ENCODE measurements at regions not wholly inside any gene's neighbourhood (a gene's known extent, or its start where the extent isn't known, plus 50 kb on each side); places are given as distances from the start of the nearest gene placed in this dataset.

- Mint-ChIP-seq H3K27ac (no peak overlapping the region), H3K4me1 (ENCODE audit: low read depth) (no peaks in the 10 kb centered on the region), H3K36me3 (ENCODE audit: low read depth) (no peaks in the 10 kb centered on the region), H3K27me3 (ENCODE audit: low read depth) (no peaks in the 10 kb centered on the region), H3K9me3 (ENCODE audit: insufficient read depth) (no peaks in the 10 kb centered on the region), H3K4me3 (no peak overlapping the region)
- ATAC-seq = no peak
- CTCF ChIA-PET = no interaction called here
- POLR2A ChIA-PET = interaction anchor here (0.6 kb wide), 1 partner anchor 1054 kb away, joined by 3 read pairs; no protein-coding TSS in a partner anchor
- no peak for DNase-seq
Observed at GRCh38 chr2:219918944-219919343, 291.5 kb downstream of the SLC4A3 start.

- ATAC-seq = no peak
- Mint-ChIP-seq H3K4me3 (no peak overlapping the region), H3K27ac (no peak overlapping the region), H3K4me1 (ENCODE audit: low read depth) (no peaks in the 10 kb centered on the region), H3K9me3 (ENCODE audit: insufficient read depth) (no peaks in the 10 kb centered on the region), H3K27me3 (ENCODE audit: low read depth) (no peaks in the 10 kb centered on the region), H3K36me3 (ENCODE audit: low read depth) (no peaks in the 10 kb centered on the region)
- ChIA-PET CTCF (no interaction called here), POLR2A (interaction anchor here (0.6 kb wide), 1 partner anchor 1054 kb away, joined by 3 read pairs; no protein-coding TSS in a partner anchor)
- DNase-seq = no peak
Observed at GRCh38 chr2:219919506-219919905, 292.1 kb downstream of the SLC4A3 start.

- CTCF ChIA-PET = no interaction called here
- Mint-ChIP-seq H3K27me3 (ENCODE audit: low read depth) (no peaks in the 10 kb centered on the region), H3K4me3 (no peak overlapping the region), H3K36me3 (ENCODE audit: low read depth) (no peaks in the 10 kb centered on the region), H3K9me3 (ENCODE audit: insufficient read depth) (no peaks in the 10 kb centered on the region), H3K4me1 (ENCODE audit: low read depth) (no peaks in the 10 kb centered on the region), H3K27ac (no peak overlapping the region)
- ATAC-seq = no peak
- DNase-seq = no peak
- POLR2A ChIA-PET = no interaction called here
Observed at GRCh38 chr2:219929835-219930234, 302.4 kb downstream of the SLC4A3 start.

- H3K4me1 Mint-ChIP-seq (ENCODE audit: low read depth) = no peaks in the 10 kb centered on the region
- H3K9me3 Mint-ChIP-seq (ENCODE audit: insufficient read depth) = no peaks in the 10 kb centered on the region
- DNase-seq = no peak
- no peak for ATAC-seq
- H3K36me3 Mint-ChIP-seq (ENCODE audit: low read depth) = no peaks in the 10 kb centered on the region
- H3K27ac Mint-ChIP-seq = no peak overlapping the region
- ChIA-PET CTCF (no interaction called here), POLR2A (no interaction called here)
- H3K4me3 Mint-ChIP-seq = no peak overlapping the region
- no peaks in the 10 kb centered on the region for H3K27me3 Mint-ChIP-seq (ENCODE audit: low read depth)
Observed at GRCh38 chr2:219939647-219940046, 312.2 kb downstream of the SLC4A3 start.

- ATAC-seq (no peak), DNase-seq (no peak)
- no peak overlapping the region for H3K27ac Mint-ChIP-seq
- POLR2A ChIA-PET = no interaction called here
- CTCF ChIA-PET = no interaction called here
- no peaks in the 10 kb centered on the region for H3K4me1 Mint-ChIP-seq (ENCODE audit: low read depth)
- H3K36me3 Mint-ChIP-seq (ENCODE audit: low read depth) = no peaks in the 10 kb centered on the region
- no peak overlapping the region for H3K4me3 Mint-ChIP-seq
- peaks cover 4% of the 10 kb centered on the region for H3K27me3 Mint-ChIP-seq (ENCODE audit: low read depth)
- no peaks in the 10 kb centered on the region for H3K9me3 Mint-ChIP-seq (ENCODE audit: insufficient read depth)
Observed at GRCh38 chr2:219944866-219945265, 317.4 kb downstream of the SLC4A3 start.

- ChIA-PET POLR2A (no interaction called here), CTCF (no interaction called here)
- H3K4me1 Mint-ChIP-seq (ENCODE audit: low read depth) = no peaks in the 10 kb centered on the region
- no peak overlapping the region for H3K4me3 Mint-ChIP-seq
- H3K36me3 Mint-ChIP-seq (ENCODE audit: low read depth) = no peaks in the 10 kb centered on the region
- H3K9me3 Mint-ChIP-seq (ENCODE audit: insufficient read depth) = no peaks in the 10 kb centered on the region
- H3K27me3 Mint-ChIP-seq (ENCODE audit: low read depth) = peaks cover 4% of the 10 kb centered on the region
- ATAC-seq (no peak), DNase-seq (no peak)
- H3K27ac Mint-ChIP-seq = no peak overlapping the region
Observed at GRCh38 chr2:219946021-219946420, 318.6 kb downstream of the SLC4A3 start.

GRCh38 chr2:219946529-219946928, 319.1 kb downstream of the SLC4A3 start:
- Mint-ChIP-seq H3K27ac (no peak overlapping the region), H3K27me3 (ENCODE audit: low read depth) (peaks cover 4% of the 10 kb centered on the region), H3K4me1 (ENCODE audit: low read depth) (no peaks in the 10 kb centered on the region), H3K4me3 (no peak overlapping the region), H3K36me3 (ENCODE audit: low read depth) (no peaks in the 10 kb centered on the region), H3K9me3 (ENCODE audit: insufficient read depth) (no peaks in the 10 kb centered on the region)
- DNase-seq = no peak
- no peak for ATAC-seq
- ChIA-PET POLR2A (no interaction called here), CTCF (no interaction called here)

- no peak for DNase-seq
- H3K4me3 Mint-ChIP-seq = no peak overlapping the region
- ATAC-seq = no peak
- no peaks in the 10 kb centered on the region for H3K36me3 Mint-ChIP-seq (ENCODE audit: low read depth)
- no peaks in the 10 kb centered on the region for H3K9me3 Mint-ChIP-seq (ENCODE audit: insufficient read depth)
- peaks cover 4% of the 10 kb centered on the region for H3K27me3 Mint-ChIP-seq (ENCODE audit: low read depth)
- no peak overlapping the region for H3K27ac Mint-ChIP-seq
- H3K4me1 Mint-ChIP-seq (ENCODE audit: low read depth) = no peaks in the 10 kb centered on the region
- CTCF ChIA-PET = no interaction called here
- POLR2A ChIA-PET = no interaction called here
Observed at GRCh38 chr2:219947575-219947974, 320.1 kb downstream of the SLC4A3 start.

- H3K4me3 Mint-ChIP-seq = no peak overlapping the region
Observed at GRCh38 chr2:219949053-219949452, 321.6 kb downstream of the SLC4A3 start.

GRCh38 chr2:219951099-219951498, 323.7 kb downstream of the SLC4A3 start:
- ATAC-seq = no peak
- POLR2A ChIA-PET = no interaction called here
- CTCF ChIA-PET = no interaction called here
- Mint-ChIP-seq H3K27ac (no peak overlapping the region), H3K4me3 (no peak overlapping the region), H3K9me3 (ENCODE audit: insufficient read depth) (no peaks in the 10 kb centered on the region), H3K4me1 (ENCODE audit: low read depth) (no peaks in the 10 kb centered on the region), H3K36me3 (ENCODE audit: low read depth) (no peaks in the 10 kb centered on the region), H3K27me3 (ENCODE audit: low read depth) (peaks cover 4% of the 10 kb centered on the region)
- no peak for DNase-seq

More at GRCh38 chr2:219949053-219949452, 321.6 kb downstream of the SLC4A3 start:
- H3K4me1 Mint-ChIP-seq (ENCODE audit: low read depth) = no peaks in the 10 kb centered on the region
- H3K27me3 Mint-ChIP-seq (ENCODE audit: low read depth) = peaks cover 4% of the 10 kb centered on the region
- ATAC-seq (no peak), DNase-seq (no peak)
- POLR2A ChIA-PET = no interaction called here
- CTCF ChIA-PET = no interaction called here
- H3K36me3 Mint-ChIP-seq (ENCODE audit: low read depth) = no peaks in the 10 kb centered on the region
- no peaks in the 10 kb centered on the region for H3K9me3 Mint-ChIP-seq (ENCODE audit: insufficient read depth)
- H3K27ac Mint-ChIP-seq = no peak overlapping the region

- no peaks in the 10 kb centered on the region for H3K27me3 Mint-ChIP-seq (ENCODE audit: low read depth)
- DNase-seq (no peak), ATAC-seq (no peak)
- no peaks in the 10 kb centered on the region for H3K4me1 Mint-ChIP-seq (ENCODE audit: low read depth)
- H3K27ac Mint-ChIP-seq = no peak overlapping the region
- H3K36me3 Mint-ChIP-seq (ENCODE audit: low read depth) = no peaks in the 10 kb centered on the region
- CTCF ChIA-PET = no interaction called here
- H3K9me3 Mint-ChIP-seq (ENCODE audit: insufficient read depth) = no peaks in the 10 kb centered on the region
- POLR2A ChIA-PET = no interaction called here
- H3K4me3 Mint-ChIP-seq = no peak overlapping the region
Observed at GRCh38 chr2:219954331-219954730, 326.9 kb downstream of the SLC4A3 start.

GRCh38 chr2:219957820-219958219, 330.4 kb downstream of the SLC4A3 start:
- ATAC-seq (no peak), DNase-seq (no peak)
- H3K27me3 Mint-ChIP-seq (ENCODE audit: low read depth) = no peaks in the 10 kb centered on the region
- H3K36me3 Mint-ChIP-seq (ENCODE audit: low read depth) = no peaks in the 10 kb centered on the region
- no peak overlapping the region for H3K27ac Mint-ChIP-seq
- no peaks in the 10 kb centered on the region for H3K4me1 Mint-ChIP-seq (ENCODE audit: low read depth)
- no peaks in the 10 kb centered on the region for H3K9me3 Mint-ChIP-seq (ENCODE audit: insufficient read depth)
- H3K4me3 Mint-ChIP-seq = no peak overlapping the region
- POLR2A ChIA-PET = no interaction called here
- CTCF ChIA-PET = no interaction called here

GRCh38 chr2:219958941-219959340, 331.5 kb downstream of the SLC4A3 start:
- Mint-ChIP-seq H3K36me3 (ENCODE audit: low read depth) (no peaks in the 10 kb centered on the region), H3K27ac (no peak overlapping the region), H3K9me3 (ENCODE audit: insufficient read depth) (no peaks in the 10 kb centered on the region), H3K27me3 (ENCODE audit: low read depth) (no peaks in the 10 kb centered on the region), H3K4me1 (ENCODE audit: low read depth) (no peaks in the 10 kb centered on the region), H3K4me3 (no peak overlapping the region)
- no peak for ATAC-seq
- POLR2A ChIA-PET = no interaction called here
- CTCF ChIA-PET = no interaction called here
- no peak for DNase-seq
